A673 (cell line): ENCODE measurements at regions not wholly inside any gene's neighbourhood (a gene's known extent, or its start where the extent isn't known, plus 50 kb on each side); places are given as distances from the start of the nearest gene placed in this dataset.

Source experiments
- BruUV-seq: library from RNA; stranded (reverse); fragments of 400-500 nt; replicated peaks from 2 replicates; lab custom pipeline; 2021; lab: Mats Ljungman, UMichigan
- CTCF ChIA-PET: fragments of 300-600 bp; sonication (Branson Sonifier 250); formaldehyde crosslinking; loops from one replicate; lab custom pipeline; 2022; ENCODE audit warnings: antibody characterized with exemption; lab: Charles Lee
- POLR2A ChIA-PET: fragments of 300-600 bp; sonication (Branson Sonifier 250); formaldehyde crosslinking; loops from one replicate; lab custom pipeline; 2022; ENCODE audit warnings: antibody characterized with exemption; ENCODE audit not compliant: low non-redundant PET; lab: Charles Lee
- DNase-seq: peaks from one replicate; pipeline ENCODE4 v3.0.0-alpha.2; 2015; ENCODE audit warnings: low spot score
- H3K27ac ChIP-seq: fragments of 200-600 bp; sonication (generic); 2 replicates; pipeline ENCODE4 v1.5.1; 2016; ENCODE audit warnings: mixed run types, low read depth, mild to moderate bottlenecking, mixed read lengths, antibody characterized with exemption, low read length; ENCODE audit not compliant: poor library complexity, severe bottlenecking
- H3K27me3 ChIP-seq: fragments of 200-600 bp; sonication (generic); replicated peaks from 2 replicates; pipeline ENCODE4 v1.6.1; 2017; ENCODE audit warnings: mixed run types, low read depth, mild to moderate bottlenecking, mixed read lengths, antibody characterized with exemption, low read length; ENCODE audit not compliant: insufficient read depth, poor library complexity
- H3K36me3 ChIP-seq: fragments of 200-600 bp; sonication (generic); 2 replicates; pipeline ENCODE4 v1.6.1; 2016; ENCODE audit warnings: mixed run types, mild to moderate bottlenecking, mixed read lengths, antibody characterized with exemption, low read length; ENCODE audit not compliant: insufficient read depth, poor library complexity, severe bottlenecking
- H3K4me1 ChIP-seq: fragments of 200-600 bp; sonication (generic); 2 replicates; pipeline ENCODE4 v1.6.1; 2017; ENCODE audit warnings: mixed run types, mild to moderate bottlenecking, mixed read lengths, antibody characterized with exemption, low read length; ENCODE audit not compliant: insufficient read depth, poor library complexity, severe bottlenecking
- H3K4me3 ChIP-seq: fragments of 200-600 bp; sonication (generic); 2 replicates; pipeline ENCODE4 v1.5.1; 2016; ENCODE audit warnings: low read depth, mixed run types, mild to moderate bottlenecking, mixed read lengths, low read length; ENCODE audit not compliant: poor library complexity, severe bottlenecking
- H3K9me3 ChIP-seq: fragments of 200-600 bp; sonication (generic); 2 replicates; pipeline ENCODE4 v1.6.1; 2016; ENCODE audit warnings: mixed run types, low read depth, mild to moderate bottlenecking, mixed read lengths, antibody characterized with exemption, low read length; ENCODE audit not compliant: poor library complexity, severe bottlenecking
- CTCF ChIP-seq: fragments of 300-800, 200-600 bp; sonication (generic); conservative IDR thresholded peaks from 2 replicates; pipeline ENCODE4 v1.5.1; 2017; ENCODE audit warnings: low read depth, mild to moderate bottlenecking, antibody characterized with exemption, low read length, moderate library complexity, mixed read lengths
- EZH2 ChIP-seq: fragments of 200-600 bp; sonication (generic); IDR thresholded peaks from 2 replicates; pipeline ENCODE4 v1.6.1; 2017; ENCODE audit warnings: borderline replicate concordance, low read depth, mild to moderate bottlenecking, mixed read lengths, antibody characterized with exemption, low read length; ENCODE audit not compliant: poor library complexity, severe bottlenecking
- intact Hi-C: fragments of 100-400 bp; cut with micrococcal nuclease; formaldehyde crosslinking; loops from one replicate; pipeline ENCODE4 v1.10.0; 2022; ENCODE audit not compliant: unreplicated experiment

- intact Hi-C loops = no loop called here
- peaks cover 11% of the 10 kb centered on the region for H3K27me3 ChIP-seq
- ChIA-PET CTCF (no interaction called here), POLR2A (no interaction called here)
- no TSS peak for BruUV-seq
- H3K4me3 ChIP-seq = no peak overlapping the region
- no peaks in the 10 kb centered on the region for H3K4me1 ChIP-seq
- H3K27ac ChIP-seq = no peak overlapping the region
- H3K9me3 ChIP-seq = no peaks in the 10 kb centered on the region
- no peaks in the 10 kb centered on the region for H3K36me3 ChIP-seq
- DNase-seq = no peak
- TF ChIP-seq CTCF (no peak), EZH2 (no peak)
Observed at GRCh38 chr2:207448006-207448405, 81.8 kb upstream of the CREB1 start.

- no TSS peak for BruUV-seq
- Histone ChIP-seq H3K4me3 (no peak overlapping the region), H3K9me3 (no peaks in the 10 kb centered on the region), H3K36me3 (no peaks in the 10 kb centered on the region), H3K27ac (no peak overlapping the region), H3K4me1 (no peaks in the 10 kb centered on the region), H3K27me3 (peaks cover 11% of the 10 kb centered on the region)
- DNase-seq = no peak
- ChIA-PET POLR2A (no interaction called here), CTCF (no interaction called here)
- intact Hi-C loops = no loop called here
- TF ChIP-seq EZH2 = no peak
- no peak for TF ChIP-seq CTCF
Observed at GRCh38 chr2:207449642-207450165, 80.1 kb upstream of the CREB1 start.

GRCh38 chr2:207450186-207450585 is 79.6 kb upstream of the CREB1 start:
- no peak for DNase-seq
- Histone ChIP-seq H3K27me3 (peaks cover 11% of the 10 kb centered on the region), H3K9me3 (no peaks in the 10 kb centered on the region), H3K4me1 (no peaks in the 10 kb centered on the region), H3K27ac (no peak overlapping the region), H3K4me3 (no peak overlapping the region), H3K36me3 (no peaks in the 10 kb centered on the region)
- intact Hi-C loops = no loop called here
- no TSS peak for BruUV-seq
- POLR2A ChIA-PET = no interaction called here
- CTCF ChIA-PET = no interaction called here
- TF ChIP-seq EZH2 (no peak), CTCF (no peak)
